HG03571 (cell line): ENCODE measurements at regions not wholly inside any gene's neighbourhood (a gene's known extent, or its start where the extent isn't known, plus 50 kb on each side); places are given as distances from the start of the nearest gene placed in this dataset.
"Not testable (repeated sequence)": the region's sequence is repeated elsewhere in the genome, so short reads cannot be mapped to it uniquely, and the experiment has no call there.

Experiments
- ATAC-seq: cut with Tn5 transposase; IDR thresholded peaks from one replicate; pipeline ENCODE4 v1.9.1; 2021; ENCODE audit not compliant: unreplicated experiment

DNA sequence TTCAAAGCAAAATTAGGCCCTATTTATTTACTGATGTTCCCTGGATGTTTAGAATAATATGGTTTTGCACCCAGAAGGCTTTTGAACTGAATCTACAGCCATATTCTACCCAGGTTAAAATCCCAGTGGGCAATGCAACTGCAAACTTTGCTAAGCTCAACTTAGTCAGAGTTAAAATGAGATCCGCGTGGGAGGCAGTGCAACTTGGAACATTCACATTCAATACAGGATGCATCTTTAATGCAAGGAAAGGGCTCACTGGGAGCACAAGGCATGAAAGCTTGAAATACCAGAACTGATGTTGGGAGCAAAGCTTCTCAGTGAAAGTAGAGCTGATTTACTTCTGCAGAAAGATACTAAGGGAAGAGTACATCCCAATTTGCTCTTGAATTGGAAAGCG is 281.2 kb upstream of the DEFB112 start:
- no peak for ATAC-seq

DNA sequence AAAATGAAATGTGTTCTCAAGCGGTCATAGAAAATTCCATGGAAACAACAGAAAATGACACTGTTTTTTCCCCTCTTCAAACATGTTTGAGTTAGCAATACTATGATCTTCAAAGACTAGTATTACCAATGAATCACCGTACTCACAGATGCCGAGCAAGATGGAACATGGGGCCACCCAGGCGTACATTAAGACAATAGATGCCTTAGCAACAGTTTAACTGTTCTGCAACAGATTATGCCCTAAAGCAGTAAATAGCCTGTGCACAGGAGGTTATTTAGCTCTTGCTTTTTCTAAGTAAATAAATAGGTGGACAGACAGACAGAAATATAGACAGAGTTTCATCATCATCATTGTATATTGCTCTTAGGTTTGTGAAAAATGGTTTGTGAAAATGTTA is 284.0 kb upstream of the DEFB112 start:
- no peak for ATAC-seq

DNA sequence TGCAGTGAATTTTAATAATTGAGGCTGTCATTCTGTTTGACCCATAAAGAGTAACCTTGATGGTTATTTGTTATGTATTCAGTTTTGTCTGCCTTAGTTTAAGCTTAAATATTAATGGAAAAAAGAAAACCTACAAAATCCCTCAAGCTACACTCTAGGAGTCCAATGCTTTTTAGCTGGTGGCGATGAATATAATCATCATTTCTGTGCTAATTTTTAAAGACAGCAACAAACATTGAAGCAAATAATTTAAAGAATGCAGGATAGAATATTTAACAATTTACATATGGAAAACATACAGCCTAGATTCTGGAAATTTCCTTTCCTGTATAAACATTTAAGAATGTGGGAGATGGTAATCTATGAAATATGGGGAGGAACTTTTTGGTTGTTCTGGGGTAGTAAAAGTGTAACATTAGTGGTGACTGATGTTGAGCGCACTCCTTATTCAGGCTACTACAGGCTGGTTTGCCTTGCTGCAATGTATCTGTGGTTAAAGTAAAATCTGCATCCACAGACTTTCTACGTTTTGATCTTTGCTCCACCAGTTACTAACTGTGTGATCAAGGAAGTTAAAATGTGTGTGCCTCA is 287.9 kb upstream of the DEFB112 start:
- no peak for ATAC-seq

DNA sequence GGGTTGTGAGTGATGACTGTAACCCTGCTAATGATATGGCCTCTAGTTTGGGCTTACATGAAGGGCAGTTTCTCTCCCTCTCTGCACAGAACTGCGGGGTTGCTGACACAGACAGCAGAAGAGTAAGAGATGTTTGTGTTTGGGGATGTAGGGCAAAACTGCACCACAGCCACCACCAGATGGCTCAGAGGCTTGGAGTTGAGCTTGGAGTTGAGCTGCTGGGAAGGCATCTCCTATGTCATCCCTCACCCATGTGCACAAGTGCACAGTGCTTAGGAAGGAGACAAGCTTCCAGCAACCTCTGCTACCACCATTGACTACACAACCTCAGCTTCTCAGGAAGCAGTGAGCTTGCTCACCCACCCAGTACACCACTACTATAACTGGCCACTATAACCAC is 303.9 kb upstream of the DEFB112 start:
- ATAC-seq: no peak

DNA sequence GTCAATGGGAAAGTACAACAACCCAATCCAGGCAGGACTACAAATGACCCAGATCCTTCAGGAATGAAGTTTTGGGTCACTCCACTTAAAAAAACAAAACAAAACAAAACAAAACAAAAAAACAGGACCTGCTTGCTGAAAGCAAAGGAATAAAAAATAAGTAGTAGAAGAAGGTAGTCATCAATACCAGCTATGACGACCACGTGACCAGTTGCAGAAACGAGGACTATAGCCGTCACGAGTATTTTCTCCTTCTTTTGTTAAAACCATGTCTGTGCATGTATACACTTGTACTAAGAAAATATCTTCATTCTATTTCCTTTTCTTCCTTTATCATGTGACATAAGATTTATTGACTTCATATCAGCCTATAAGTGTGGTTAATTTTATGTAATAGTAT is 308.4 kb upstream of the DEFB112 start:
- no peak for ATAC-seq

DNA sequence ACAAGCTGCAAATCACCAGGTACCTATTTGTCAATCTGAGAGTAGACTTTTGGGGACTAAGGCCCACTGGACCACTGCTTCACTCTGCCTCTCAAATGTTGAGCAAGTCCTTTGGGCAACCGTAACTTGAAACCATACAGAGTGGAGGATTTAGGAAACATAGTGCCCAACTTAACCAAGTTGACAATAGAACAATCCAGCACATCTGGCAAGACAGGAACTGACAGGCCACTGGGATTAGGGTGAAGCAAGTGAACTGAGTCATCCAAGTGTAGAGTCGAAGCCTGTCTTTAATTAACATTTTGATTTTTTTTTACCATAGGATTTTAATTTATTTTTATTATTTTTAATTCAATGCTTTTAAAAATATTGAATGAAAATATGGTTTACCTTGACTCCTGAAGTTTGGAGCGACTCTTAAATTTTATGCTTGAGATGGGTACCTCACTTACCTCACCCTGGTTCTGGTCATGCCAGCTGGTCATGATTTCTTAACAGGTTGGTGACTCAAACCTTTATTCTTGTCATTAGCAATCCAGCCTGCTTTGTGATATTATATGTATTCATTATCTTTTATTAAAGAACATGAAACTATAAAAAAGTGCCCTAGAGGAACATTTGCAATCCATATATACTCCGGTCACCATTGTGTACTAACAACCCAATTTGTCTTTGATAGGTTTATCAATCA is 312.1 kb upstream of the DEFB112 start:
- no peak for ATAC-seq

DNA sequence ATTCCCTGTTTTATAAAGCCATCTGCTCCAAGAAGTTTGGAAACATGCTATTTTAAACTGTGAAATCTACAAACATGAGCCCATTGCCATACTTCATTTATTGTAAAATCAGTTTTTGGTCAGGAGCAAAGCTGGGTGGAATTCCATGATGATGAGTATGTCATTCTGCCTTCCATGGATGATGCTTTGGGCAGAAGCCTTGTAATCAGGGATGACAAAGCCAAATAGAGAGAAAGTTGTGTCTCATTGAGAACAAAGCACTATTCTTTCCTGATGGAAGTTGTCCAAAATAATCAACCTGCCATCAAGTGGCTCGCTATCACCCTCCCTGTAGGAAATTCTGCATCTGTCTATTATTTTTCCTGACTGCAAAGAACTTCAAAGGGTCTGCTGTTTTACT is 313.0 kb upstream of the DEFB112 start:
- ATAC-seq: no peak

DNA sequence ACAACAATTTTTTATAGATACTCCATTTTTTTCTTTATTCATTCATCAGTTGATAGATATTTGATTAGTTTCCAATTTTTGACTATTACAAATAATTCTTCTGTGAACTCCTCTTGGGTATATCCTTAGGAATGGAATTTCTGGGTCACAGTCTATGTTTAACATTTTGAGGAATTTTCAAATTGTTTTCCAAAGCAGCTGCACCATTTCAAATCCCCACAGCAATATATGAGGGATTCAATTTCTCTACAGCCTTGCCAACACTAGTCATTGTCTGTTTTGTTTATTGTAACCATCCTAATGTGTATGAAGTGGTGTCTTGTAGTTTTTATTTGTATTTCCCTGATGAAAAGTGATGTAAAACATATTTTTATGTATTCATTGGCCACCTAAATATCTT is 320.3 kb upstream of the DEFB112 start:
- ATAC-seq: no peak

DNA sequence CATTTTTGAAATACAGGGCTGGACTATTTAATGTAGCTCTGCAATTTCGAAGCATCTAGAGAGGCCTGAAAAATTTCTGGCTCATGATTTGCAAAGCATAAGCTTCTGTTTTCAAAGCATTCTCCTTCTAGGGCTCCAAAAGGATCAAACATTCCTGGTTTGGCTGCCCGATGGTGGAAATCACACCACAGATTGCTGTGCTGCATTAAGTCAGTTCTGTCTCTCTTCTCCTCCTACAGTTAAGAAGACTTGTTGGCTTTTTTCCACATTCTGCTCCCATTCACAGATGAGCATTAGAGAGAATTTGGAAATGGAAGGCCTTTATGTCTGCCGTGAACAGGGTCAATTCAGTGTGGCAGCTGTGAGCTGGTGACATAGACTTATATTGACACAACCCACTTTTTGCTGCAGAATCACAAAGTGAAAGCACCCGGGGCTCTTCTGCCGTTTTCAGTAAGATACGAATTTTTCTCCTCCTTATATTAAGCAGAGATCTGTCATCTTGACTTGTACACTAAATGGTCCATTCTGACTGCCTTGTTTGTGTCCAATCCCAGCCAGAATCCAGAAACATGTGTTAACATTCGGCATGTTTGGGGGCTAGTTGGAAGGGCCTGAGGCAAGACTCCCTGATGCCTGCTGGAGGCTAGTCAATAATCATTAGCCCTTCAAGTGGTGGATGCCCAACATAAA is 330.8 kb upstream of the DEFB112 start:
- no peak for ATAC-seq

DNA sequence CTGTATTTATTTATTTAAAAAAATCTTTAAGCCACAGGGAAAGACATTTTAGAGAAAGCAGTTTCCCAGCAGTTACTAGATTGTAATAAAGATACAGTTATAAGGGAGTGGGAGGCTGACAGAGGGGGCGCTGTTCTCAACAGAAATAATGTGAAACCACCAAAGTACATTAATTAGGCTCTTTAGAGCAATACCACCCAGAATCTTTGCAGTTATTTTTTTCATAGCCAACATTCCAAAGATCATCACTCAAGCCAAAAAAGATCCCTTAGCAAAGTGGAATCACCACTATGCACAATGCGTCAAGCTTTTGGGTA is 331.3 kb upstream of the DEFB112 start:
- no peak for ATAC-seq

DNA sequence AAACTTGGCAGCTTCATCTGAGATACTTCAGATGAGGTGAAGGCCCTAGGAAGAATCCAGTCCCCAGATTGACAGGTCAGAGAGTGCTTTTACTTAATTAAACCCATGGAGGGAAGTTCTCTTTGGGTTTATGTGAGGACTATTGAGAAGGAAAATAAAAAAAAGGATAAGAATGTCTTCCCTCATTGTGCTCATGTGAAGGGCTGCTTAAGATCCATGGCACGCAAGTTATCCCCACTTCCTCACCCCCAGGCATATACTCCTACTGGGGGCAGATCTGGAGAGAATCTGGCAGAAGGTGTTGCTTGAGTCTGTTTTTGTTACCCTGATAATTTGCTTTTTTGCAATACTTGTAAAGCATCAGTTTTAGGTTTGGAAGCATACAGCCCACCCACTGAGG is 322.9 kb upstream of the TFAP2D start:
- no peak for ATAC-seq

DNA sequence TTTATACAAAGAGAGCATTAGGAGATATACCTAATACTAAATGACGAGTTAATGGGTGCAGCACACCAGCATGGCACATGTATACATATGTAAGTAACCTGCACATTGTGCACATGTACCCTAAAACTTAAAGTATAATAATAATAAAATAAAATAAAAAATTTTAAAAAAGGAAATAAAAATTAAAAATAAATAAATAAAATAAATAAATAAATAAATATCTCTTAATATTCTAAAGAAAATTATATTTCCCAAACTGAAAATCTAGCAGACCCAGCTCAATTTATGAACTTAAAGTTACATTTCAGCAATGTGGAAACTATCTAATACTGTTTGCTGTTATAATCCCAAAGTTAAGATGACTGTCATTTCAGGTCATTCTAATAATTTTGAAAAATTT is 319.2 kb upstream of the TFAP2D start:
- not testable (repeated sequence) for ATAC-seq

DNA sequence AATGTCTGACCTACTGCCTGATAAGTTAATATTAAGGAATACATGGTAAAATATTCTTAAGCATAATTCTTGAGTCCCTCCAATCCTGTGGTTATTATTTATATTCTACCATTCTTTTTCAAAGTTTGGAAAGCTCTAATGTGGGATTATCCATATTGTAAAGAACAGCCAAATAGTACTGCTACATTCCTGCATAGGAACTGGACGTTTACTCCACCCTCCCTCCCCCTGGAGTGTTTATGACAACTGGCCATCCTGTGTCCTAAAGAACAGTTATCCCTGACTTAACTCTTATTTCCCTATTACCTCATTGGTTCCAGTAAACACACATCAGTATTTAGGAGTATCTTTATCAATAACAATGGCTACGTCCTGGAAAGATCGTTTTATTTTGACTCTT is 308.7 kb upstream of the TFAP2D start:
- ATAC-seq: no peak

DNA sequence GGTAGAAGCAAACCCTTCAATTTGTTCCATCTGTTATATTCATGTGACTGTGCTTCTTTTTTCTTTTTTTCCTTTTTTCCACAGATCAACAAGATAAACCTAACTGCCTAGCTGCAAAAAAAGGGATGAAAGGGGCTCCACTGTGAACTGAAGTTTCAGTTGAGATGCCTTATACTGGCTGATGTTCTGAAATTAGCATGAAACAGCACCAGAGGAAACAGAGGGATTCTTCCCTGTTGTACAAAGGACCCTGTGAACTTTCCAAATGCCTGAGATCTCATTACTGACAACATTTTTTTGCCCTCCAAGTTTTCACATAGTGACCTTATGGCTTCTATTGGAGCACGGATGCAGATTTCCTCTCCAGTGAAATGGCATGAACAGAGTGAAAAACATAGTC is 302.7 kb upstream of the TFAP2D start:
- no peak for ATAC-seq

DNA sequence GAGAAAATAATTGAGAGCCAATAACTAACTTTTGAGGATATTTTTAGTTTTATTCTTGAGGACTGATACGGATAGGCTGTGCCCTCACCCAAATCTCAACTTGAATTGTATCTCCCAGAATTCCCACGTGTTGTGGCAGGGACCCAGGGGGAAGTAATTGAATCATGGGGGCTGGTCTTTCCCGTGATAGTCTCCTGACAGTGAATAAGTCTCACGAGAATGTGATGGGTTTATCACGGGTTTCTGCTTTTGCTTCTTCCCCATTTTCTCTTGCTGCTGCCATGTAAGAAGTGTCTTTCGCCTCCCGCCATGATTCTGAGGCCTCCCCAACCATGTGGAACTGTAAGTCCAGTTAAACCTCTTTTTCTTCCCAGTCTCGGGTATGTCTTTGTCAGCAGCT is 292.3 kb upstream of the TFAP2D start:
- ATAC-seq: not testable (repeated sequence)

DNA sequence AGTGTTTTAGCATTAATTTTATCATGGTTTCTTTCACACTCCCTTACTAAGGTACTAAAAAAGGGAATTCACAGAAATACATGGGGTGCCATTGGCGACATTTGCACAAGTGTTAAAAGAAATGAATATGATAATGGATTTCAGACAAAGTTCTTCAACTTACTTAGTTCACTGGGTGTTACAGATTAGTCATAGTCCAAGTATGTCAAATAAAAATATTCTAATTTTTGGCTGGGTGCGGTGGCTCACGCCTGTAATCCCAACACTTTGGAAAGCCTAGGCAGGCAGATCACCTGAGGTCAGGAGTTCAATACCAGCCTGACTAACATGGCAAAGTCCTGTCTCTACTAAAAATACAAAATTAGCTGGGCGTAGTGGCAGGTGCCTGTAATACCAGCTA is 286.1 kb upstream of the TFAP2D start:
- no peak for ATAC-seq

DNA sequence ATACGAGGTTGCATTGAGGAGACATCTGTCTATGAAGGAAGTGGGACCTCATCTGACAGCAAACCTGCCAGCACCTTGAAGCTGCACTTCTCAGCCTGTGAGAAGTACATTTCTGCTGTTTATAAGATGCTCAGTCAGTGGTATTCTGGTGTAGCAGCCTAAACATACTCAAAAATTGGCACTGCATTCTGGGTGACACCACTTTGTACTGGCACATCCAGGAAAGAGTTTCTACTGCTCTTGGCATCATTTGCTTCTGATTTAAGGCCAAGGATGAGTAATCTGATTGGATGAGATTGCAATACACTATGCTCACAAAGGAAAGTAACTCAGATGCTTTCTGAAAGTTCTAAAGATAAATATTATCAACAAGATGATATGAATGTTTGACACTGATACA is 275.4 kb upstream of the TFAP2D start:
- ATAC-seq: no peak

DNA sequence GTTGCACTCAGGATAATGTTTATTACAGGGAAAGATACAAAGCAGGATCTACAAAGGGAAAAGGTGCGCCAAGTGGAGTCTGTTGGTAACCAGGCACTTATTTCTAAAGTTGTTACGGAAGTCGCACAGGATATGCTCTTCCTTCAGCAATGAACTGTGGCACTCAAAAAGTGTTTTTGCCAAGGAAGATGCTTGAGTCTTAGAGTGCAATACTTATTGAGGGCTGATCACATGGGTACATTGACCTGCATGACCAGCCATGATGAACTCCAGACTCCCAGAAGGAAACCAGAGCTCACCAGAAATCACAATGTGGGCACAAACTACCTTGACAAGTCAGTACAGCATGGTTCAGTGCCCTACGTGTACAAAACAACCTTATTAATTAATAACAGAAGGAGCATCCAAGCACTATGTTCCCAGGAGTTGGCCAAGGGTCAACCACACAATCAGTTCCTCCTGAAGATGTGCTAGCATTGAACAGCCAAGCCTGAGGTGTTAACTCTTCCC is 270.7 kb upstream of the TFAP2D start:
- ATAC-seq: no peak

DNA sequence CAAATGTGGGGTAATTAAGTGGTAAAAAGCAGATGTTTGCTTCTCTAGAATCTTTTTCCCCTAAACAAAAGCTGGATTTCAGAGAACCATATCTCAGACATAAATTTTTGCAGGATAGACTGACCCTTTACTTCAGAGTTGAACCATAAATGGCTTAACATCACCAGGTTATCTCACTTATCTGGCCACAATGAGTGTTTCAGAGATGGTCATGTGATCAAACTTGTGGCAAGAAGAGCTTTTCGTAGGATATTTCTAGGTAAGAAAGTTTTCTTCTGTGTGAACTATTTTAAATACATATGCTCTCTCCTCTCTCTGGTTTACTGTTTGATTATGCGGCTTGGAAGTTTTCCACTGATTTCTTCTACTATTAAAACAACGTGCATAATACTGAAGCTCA is 270.2 kb upstream of the TFAP2D start:
- no peak for ATAC-seq

DNA sequence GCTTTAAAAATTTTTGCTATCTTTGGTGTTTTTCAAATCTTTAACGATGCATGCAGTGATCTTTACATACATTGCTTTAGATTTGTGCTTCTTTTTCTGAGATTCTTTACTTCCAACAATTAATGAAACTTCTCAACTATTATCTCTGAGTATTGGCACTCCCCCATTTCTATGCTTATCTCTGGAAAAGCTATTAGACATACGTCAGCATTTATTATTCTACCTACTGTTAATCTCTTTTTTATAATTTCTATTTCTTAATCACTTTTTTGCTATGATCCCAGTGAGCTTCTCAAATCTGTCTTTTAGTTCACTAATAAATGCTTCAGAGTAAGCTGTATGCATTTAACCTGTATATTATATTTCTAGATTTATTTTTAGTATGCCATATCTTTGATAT is 264.2 kb upstream of the TFAP2D start:
- no peak for ATAC-seq

DNA sequence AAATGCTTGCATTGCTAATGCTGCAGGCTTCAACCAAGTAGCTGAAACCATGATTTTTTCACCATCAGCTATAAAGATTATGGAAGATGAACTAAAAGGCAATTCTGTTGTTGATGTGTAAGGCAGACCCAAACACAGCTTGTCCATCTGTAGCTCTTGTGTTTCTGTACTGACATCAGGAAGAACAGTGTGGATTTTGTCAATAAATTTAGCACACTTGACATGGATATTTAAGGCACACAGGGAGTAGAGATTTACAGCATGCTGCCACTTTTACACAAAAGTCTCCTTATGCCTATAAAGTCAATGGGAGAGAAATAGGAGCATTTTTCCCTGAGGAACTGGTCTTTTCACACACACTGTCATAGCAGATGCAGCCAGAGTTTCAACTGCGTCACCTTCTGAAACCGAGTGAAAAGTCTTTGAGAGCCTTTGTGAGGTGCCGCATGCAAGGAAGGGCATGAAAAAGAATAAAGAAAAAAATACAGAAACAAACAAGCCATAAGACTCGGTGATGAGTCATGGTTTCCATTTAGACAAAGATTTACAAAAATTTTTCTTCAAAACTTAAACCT is 261.4 kb upstream of the TFAP2D start:
- no peak for ATAC-seq

DNA sequence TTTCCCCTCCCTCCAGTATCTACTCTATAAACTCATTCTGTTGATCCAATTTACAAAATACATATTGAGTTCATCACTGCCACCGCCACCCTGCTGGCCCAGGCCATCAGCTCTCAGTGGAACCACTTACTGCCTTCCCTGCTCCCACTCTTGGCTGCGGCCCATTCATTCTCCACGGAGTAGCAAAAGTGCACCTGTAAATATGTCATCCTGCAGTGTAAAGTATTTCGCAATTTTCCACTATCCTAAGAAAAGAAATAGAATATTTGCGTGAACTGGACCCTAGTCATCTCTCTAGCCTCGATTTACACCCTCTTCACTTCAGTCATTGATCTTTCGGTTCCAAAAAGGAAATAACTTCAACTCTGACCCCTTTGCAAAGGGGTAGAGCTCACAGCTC is 258.3 kb upstream of the TFAP2D start:
- ATAC-seq: no peak
